GM19035 (cell line): ENCODE measurements at regions not wholly inside any gene's neighbourhood (a gene's known extent, or its start where the extent isn't known, plus 50 kb on each side); places are given as distances from the start of the nearest gene placed in this dataset.

ENCODE experiments used
- ATAC-seq: cut with Tn5 transposase; IDR thresholded peaks from one replicate; pipeline ENCODE4 v1.9.1; 2021; ENCODE audit not compliant: unreplicated experiment

DNA sequence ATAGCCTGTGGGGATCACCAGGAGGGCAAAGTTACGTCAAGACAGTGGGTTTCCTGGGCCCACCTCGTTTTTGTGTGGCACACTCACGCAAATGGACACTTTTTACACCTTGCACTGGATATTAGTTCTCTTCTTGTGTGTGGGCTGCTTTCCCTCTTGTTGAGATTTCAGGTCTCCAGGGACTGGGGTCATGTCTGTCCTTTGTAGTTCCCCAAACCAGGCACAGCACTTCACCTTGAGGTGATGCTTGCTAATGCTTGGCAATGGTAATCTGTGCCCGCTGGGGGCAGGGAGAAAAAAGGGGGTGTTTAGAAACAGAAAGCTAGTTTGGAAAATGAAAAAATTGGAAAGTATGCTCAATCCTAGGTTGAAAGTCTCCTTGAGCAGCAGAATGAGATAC, 195.3 kb downstream of the PTEN start:
- no peak for ATAC-seq

DNA sequence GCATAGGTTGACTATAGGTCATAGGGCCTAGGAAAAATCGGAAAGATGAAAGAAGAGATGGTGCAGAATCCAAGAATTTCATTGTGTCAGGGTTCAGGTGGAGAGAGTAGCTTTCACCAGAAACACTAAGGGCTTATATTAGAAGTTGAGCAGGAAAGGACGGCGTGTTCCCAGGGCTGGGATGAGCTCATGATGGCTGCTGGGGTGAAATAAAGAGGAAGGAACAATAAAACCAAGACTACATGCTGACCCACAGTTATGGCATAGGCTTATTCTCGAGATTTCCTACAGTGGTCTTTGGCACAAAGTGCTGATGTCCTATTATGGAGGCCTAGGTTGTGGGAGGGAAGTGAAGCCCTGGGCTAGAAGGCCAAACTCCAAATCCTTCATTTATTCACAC, 195.8 kb downstream of the PTEN start:
- no peak for ATAC-seq

DNA sequence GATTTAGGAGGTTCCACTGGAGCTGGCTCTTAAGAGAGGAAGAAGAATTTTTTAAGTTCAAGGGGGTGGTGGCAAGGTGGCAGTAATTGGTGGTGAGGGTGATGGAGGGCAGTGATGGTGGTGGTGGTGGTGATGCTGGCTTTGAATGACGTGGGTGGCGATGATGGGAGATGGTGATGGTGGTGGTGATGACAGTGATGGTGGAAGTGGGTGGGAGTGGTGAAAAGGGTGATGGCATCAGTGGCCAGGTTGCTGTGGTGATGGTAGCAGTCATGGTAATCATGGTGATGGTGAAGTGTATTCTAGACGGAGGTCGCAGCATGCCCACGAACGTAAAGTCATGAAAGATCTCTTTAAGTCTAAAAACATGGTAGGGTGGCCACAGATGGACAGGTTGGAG, 197.3 kb downstream of the PTEN start:
- no peak for ATAC-seq

DNA sequence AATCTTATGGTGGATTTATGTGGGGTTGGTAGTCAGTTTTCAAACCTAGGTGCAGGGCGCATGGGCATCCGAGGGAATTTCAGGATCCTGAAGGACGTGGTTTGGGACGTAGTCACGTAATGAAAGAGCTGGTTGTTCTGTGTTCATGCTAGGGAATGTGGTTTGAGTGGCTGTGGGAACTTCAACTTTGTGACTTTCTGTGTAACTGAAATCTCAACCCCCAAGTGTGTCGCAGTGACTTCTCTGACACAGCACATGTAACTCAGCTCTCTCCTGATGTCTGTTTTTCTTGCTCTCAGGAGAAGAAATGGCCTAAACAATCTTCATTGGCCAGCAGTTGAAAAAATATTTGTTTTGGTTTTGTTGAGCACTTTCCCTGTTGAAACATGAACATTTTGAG, 199.0 kb downstream of the PTEN start:
- ATAC-seq: no peak

DNA sequence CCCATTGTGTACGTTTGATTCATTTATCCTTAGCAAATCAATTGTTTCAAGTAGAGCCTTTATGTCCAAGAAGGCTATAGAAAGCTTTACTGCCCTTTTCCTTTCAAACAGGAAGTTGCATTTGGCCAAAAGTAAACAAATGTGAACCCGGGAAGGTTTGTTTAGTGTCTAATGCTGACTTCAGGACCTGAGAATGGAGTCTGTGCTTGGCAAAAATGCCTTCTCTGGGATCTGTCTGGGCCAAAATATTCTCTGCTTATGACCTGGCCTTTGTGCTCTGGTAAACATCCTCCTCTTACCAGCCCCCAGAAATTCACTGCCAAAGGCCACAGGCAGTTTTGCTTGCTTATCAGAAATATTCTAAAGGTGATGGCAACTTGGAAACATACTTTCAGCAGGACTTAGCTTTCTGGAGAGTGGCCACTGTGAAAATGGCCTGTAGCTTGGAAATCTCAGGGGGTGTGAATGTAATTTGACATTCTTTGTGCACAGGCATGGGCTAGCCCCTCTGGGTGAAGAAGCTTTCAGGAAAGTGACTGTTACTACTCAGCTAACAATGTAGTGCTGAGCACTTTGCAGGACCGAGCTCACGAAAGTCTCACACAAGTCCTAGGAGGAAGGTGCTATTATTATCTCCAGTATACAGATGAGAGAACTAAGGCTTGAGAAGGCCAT, 199.5 kb downstream of the PTEN start:
- no peak for ATAC-seq

DNA sequence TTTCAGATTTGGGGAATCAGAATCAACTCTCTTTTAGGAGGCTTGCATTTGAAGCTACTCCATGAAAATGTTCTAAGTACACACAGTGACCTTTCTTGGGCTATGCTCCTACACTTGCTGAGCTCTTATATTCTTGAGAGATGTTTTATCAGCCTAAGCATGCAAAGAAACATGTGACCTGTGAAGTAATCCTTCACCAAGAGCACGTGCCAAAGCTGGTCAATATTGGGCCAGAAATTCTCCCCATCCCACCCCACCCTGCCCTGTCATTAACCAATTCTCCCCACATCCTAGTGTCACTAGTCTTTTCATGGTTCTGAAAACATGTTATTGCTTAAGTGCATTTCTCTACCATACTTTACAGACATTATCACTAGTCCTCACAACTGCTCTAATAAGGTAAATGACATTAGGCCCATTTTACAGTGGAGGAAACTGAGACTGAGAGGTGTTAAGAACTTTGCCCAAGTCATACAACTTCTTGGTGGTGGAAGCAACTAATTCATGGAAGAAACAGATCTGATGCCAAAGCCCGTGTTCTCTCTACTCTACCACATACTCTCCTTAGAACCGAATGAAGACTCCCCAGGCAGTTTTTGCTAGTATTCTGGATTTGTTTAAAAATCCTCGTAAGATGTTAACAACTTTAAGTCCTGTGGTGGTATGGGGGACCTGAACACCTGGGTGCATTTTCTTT, 200.6 kb downstream of the PTEN start:
- no peak for ATAC-seq

DNA sequence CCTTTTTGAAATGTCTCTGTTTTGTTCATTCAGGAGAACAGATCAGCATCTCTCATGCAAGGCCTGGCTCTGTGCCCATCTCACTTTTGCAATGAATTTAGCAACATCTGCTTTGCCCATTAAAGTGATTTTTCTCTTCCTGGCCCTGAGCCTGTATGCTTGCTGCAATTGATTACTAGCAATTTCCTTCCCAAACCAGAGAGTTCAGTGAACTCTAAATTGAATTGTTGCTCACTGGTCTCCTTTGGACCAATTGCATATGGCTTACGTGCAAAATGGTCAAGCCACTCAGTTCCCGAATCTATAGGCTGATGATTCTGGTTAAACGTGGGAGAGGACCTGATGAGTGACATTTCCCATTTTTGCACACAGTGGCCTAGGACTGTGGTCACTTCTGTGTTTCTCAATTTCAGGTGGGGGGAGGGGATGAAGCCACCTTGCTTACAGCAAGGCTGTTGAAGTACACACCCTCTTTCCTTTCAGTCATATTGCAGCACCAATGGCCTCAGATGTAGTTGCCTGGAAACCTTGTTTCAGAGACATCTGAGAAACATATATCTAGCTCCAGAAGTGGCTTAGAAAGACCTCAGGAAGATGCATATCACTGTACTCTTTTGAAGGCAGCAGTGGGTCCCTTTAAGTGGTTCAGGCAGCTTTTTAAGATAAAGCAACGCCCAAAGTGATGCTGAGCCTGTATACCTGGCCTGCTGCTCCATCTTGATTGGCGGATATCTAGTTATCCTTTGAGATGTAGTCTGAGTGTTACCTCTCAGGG, 201.4 kb downstream of the PTEN start:
- peak; percentile 57 for ATAC-seq

DNA sequence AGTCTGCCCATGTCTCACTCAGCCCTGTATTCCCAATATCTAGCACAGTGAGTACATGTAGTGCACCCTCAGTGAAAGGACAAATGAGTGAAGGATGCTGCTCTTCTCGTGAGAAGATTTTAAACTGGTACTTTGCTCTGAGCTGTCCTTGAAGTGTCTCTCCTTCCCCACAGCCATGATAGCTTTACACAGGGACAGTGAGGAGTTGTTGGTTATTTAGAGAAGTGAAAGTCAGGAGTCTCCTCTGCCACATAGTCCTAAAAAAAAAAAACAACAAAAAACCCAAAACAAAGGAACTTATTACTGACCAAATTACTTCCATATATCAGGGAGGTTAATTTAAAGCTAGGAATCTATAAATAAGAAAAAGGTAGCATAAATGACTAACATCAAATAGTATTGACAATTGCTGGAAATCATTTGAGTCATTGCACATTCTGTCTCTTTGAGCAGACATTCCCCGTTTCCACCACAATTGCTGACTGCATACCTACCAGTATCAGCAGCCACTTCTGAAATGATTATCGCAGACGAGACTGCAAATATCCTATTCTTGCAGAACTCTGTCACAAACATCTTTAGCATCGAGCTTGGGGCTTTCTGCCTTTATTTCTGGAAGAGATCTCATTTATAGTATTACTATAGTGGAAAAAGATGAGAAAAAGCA, 202.1 kb downstream of the PTEN start:
- ATAC-seq: peak; percentile 2

DNA sequence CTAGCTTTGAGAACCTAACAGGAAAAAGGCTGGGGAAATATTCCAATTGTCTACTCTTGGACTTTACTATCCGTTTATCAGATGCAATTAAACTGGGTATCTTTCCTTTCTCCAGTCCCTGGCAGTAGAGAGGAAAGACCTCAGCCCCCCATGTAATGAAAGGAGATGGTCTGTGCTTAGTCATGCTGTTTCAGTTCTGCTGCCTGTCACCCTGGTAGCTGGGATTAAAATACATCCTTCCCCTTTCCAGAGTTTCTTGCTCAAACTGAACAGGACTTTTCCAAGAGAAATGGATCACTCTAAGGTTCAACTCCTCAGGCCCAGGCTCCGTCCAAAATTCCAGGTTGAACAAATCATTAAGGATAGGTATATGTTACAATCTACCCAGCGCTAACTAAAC, 202.9 kb downstream of the PTEN start:
- ATAC-seq: no peak

DNA sequence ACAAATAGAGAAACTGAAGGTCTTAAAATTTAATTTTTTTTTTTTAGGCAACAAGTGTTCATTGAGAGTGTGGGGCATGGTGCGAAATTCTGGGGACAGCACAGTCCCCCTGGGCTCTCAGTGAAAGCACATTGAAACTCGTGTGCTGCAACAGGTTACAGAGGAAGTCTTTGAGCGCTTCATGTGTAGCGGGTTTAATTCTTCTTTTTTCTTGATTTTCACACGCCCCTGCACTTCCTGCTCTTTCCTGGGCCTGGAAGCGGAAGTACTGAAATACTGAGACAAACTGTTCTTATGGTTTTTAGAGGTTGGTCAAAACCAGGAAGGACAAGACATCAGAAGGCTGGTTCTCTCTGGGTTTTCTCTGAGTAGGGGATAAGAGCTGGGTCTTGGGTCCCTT, 203.5 kb downstream of the PTEN start:
- no peak for ATAC-seq

DNA sequence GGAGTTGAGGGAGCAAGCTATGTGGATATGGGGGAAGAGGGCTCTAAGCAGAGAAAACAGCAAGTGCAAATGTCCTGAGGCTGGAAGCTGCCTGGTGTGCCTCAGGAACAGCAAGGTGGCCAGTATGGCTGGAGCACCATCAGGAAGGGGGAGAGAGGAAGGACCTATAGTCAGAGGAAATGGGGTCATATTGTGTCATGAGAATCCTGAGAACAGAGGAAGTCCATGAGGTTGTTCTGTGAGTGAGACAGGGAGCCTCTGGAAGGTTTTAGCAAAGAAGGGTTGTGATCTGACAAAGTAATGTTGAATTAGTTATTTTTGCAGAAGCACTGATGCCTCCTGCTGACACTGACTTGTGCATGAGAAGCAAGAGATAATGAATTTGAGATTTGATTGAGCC, 204.3 kb downstream of the PTEN start:
- no peak for ATAC-seq

DNA sequence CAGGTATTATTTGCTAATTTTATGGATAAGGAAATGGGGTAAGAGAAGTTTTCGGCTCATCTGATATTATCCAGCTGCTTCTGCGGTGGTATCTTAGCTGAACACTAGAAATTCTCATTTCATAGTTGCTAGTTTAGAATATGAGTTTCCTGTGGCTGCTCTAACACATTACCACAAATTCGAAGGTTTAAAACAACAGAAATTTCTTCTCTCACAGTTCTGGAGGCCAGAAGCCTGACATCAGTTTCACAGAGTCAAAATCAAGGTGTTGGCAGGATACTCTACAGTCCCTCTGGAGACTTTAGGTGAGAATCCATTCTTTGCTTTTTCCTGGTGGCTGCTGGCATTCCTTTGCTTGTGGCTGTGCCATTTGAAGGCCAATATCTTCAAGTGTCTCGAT, 205.9 kb downstream of the PTEN start:
- no peak for ATAC-seq

DNA sequence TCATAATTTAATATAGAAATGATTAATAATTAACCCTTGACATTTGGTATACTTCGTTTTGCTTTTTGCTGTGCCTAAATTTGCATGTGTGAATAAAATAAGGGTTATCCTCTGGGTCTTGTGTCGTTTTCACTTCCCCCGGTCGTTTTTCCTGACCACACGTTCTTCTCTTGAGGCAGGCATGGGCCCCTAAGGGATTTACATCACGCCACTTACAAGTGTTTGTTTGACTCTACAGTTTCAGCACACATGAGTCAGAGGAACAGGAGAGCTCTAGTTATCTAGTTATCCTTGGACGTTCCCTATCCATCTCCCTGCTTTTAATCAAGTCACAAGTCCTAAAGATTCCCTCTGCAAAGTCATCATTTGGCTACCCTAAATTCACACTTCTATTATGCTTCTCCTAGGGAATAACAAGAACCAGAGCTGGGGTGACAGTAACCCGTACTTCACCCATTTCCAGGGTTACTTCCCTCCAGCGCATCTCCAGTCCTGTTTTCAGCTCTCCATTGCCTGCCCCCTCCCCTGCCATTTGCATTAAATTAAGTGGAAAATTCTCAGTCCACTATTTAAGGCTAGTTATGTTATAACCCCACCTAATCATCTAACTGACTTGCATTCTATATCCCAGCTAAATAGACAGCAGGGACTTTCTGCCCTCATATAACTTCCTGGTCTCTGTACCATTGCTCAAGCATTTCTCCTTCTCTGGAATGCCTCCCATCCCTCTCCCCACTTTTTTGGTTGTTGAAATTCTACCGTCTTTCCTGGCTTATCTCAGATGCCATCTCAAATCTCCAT, 206.9 kb downstream of the PTEN start:
- no peak for ATAC-seq

DNA sequence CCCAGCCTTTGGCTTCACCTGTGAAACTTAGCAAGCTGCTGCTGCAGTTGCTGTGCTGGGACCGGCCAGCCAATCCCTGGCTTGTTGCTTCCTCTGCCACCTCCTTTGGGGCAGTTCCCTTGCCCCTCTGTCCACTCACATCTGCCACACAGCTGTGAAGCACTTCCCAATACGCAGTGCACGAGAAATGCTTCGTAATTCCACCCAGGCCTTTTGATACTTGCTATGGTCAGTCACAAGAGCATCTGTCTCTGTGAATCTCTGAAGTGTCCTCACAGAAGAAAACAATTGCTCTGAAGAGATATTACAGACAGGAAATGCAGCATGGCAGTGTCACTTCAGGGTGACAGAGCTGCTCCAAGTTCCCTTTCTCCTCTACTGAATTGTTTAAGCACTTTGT, 208.5 kb downstream of the PTEN start:
- ATAC-seq: no peak

DNA sequence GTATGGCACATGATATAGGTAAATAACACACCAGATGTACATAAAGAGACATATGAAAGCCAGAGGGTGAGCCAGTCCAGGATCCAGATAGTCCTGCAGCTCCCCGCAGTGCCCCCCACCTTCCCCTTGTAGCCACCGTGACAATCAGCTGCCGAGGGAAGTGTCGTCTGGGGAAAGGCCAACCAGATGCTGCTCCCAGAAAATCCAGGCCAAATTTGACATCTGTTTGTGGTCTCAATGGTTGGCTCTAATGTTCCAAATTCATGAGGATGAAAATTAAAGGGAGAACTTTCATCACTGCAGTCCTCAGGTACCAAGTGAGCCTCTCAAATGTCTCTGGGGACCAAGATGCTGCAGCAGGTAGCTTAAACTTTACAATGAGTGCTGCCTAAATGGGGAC, 210.3 kb downstream of the PTEN start:
- no peak for ATAC-seq

DNA sequence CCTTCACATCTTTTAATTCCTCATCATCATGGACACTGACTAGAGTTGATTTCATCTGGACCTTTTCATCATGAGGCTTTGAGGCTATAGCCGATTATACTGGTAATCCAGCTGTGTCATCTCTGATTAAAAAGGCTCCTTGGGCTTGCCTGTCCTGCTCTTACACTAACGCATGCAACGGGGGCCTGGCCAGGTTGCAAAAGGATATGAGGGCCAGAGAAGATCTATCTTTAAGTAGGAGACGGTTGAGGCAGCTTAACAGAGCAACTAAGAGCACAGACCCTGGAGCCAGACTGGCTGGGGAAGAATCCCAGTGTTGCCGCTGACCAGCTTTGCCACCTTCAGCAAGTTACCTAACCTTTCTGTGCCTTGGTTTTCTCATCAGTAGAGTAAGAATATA, 211.5 kb downstream of the PTEN start:
- no peak for ATAC-seq

DNA sequence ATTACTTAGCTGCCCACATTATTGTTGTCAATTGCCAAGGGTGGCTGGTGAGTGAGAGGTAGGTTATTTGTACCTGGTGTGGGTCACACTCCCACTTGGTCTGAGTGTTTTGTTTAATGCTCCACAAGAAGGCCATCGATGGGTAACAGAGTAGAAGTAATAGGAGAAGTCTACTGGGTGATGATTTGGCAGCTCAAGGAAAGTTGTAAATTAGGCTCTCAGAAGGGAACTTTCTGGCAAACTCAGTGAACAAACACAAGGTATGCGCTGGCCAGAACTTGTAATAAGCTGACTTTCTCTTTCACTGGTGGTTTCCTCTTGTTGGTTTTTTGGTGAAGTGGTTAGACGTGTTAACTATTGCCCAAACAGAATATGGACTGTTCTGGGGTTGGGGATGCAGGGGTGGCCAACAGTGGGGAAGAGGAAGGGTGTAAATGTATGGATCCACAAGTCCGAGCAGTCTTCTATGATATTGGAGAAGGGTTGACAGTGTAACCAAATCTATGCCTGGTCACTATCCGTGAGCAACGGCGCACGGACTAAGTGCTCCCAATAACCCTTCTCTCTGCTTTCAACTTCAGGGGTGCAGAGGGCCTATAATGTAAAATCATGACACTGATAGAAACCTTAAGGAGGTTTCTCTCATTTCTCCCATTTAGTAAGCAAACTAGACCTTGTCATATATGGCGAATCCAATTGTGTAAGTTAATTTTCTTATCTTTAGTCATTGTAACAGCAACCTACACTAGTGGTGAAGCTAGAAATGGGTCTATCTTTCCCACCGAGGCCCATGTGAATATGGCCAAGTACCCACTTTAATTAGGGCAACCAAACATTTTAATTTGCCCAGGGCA, 212.8 kb downstream of the PTEN start:
- peak; percentile 48 for ATAC-seq

DNA sequence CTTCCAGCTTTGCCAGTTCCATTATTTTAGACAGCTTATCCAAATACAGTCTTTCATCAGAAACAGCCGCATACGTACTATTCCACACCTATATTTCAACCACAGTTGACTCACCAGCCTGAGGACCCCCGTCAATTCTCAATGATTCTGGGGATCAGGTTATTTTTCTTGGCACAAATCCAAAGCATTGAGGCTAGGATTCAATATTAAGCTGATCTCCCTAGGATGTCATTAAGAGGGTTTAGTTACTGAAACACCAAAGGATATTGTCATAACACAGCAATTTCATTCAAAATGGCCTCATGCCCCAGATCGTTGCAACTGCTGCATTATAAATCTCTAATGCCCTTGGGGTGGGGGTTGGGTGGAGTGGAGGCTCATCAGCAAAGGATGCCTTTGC, 214.6 kb downstream of the PTEN start:
- ATAC-seq: no peak

DNA sequence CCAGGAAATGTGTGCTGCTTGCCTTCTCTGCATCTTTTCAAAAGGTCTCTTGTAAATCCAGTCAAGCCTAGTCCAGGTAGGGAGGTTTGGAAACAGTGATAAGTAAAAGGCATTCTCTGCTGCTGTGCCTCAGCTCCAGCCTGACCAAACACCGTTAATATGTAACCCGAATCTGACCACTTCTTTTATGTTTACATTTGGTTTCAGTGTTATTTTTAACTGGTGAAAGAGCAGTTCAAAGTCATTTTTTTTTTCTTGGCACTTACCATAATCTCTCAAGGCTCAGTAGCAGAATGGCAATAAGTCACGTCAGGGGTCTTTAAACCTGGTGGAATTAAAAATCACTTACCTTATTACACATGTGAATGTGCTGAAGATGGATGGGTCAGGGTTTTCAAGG, 216.8 kb downstream of the PTEN start:
- peak; percentile 53 for ATAC-seq

DNA sequence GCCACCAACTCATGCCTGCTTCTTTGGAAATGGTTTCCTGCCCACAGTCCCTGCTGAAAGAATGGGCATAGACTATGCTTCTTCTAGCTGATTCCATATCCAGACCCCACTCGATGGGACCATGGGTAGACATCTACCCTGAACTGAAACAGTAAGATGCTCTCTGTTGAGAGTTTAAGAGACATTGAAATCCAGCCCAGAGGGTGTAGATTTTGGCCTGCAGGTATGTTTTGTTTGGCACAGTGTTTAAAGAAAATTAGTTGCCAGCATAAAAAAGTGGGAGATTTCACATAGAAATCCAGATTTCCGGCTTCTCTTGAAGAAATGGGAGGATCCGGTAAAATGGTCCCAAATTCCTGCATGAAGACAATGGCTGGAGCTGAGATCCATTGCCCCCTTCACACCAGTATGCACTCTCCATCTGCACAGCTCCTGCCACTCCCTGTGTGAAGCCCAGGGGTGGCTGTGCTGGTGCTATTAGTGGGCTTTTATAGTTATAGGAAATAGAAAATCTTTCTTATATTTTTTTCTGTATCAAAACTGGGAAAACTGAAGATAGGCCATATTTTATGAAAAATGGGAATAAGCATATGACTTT, 218.1 kb downstream of the PTEN start:
- no peak for ATAC-seq
